CD4-positive, alpha-beta T cell (primary cell): ENCODE measurements at regions not wholly inside any gene's neighbourhood (a gene's known extent, or its start where the extent isn't known, plus 50 kb on each side); places are given as distances from the start of the nearest gene placed in this dataset.

ENCODE experiments used
- ATAC-seq: fragments of 200-7000 bp; cut with Tn5 transposase; one replicate; pipeline ENCODE4 v1.10.0; 2022; ENCODE audit warnings: mild to moderate bottlenecking; ENCODE audit not compliant: poor library complexity
- CTCF ChIA-PET: fragments of 350-600 bp; sonication (Branson Sonifier 250); formaldehyde crosslinking; loops from one replicate; lab custom pipeline; 2021; ENCODE audit warnings: antibody characterized with exemption, inconsistent platforms; lab: Charles Lee
- POLR2A ChIA-PET: fragments of 350-600 bp; sonication (Branson Sonifier 250); formaldehyde crosslinking; loops from one replicate; lab custom pipeline; 2021; ENCODE audit warnings: antibody characterized with exemption, inconsistent platforms; lab: Charles Lee
- DNase-seq, 14 experiments: peaks; one replicate each; pipeline ENCODE4 v3.0.0-alpha.2; 2013 to 2020; ENCODE audit warnings: mixed read lengths in 2 of 14
- H3K27ac ChIP-seq, 2 donors: one replicate each; pipeline versions ENCODE4 v1.5.1 to v1.7.0; 2013; ENCODE audit warnings: low read length in 2 of 2, low read depth in 1 of 2, mild to moderate bottlenecking in 1 of 2
- H3K27me3 ChIP-seq, 2 experiments: 1 replicate in 1 of 2; 2 replicates in 1 of 2; pipeline versions ENCODE4 v1.6.1 to v1.7.0; 2013; ENCODE audit warnings: low read length in 2 of 2, control low read depth in 1 of 2, mild to moderate bottlenecking in 1 of 2, moderate library complexity in 1 of 2; ENCODE audit not compliant: insufficient read depth in 2 of 2, control insufficient read depth in 1 of 2
- H3K36me3 ChIP-seq: one replicate; pipeline ENCODE4 v1.6.1; 2013; ENCODE audit warnings: low read length, control low read depth; ENCODE audit not compliant: insufficient read depth
- H3K4me1 ChIP-seq: one replicate; pipeline ENCODE4 v1.6.1; 2013; ENCODE audit warnings: low read length, control low read depth; ENCODE audit not compliant: insufficient read depth
- H3K4me3 ChIP-seq: one replicate; pipeline ENCODE4 v1.5.1; 2013; ENCODE audit warnings: mild to moderate bottlenecking, low read length, moderate library complexity
- H3K9me3 ChIP-seq, 2 experiments: 1 replicate in 1 of 2; 2 replicates in 1 of 2; pipeline versions ENCODE4 v1.6.1 to v1.7.0; 2013; ENCODE audit warnings: low read length in 2 of 2, mild to moderate bottlenecking in 2 of 2, control low read depth in 1 of 2, moderate library complexity in 1 of 2; ENCODE audit not compliant: control insufficient read depth in 1 of 2, insufficient read depth in 1 of 2
- H3K27ac Mint-ChIP-seq: one replicate; pipeline ENCODE4 v1.8.0; 2020; ENCODE audit warnings: mixed read lengths
- H3K27me3 Mint-ChIP-seq: one replicate; pipeline ENCODE4 v1.8.0; 2021; ENCODE audit warnings: mixed read lengths
- H3K36me3 Mint-ChIP-seq: one replicate; pipeline ENCODE4 v1.8.0; 2021; ENCODE audit warnings: low read depth, mixed read lengths
- H3K4me1 Mint-ChIP-seq: one replicate; pipeline ENCODE4 v1.8.0; 2021; ENCODE audit warnings: low read depth, mixed read lengths
- H3K4me3 Mint-ChIP-seq: one replicate; pipeline ENCODE4 v1.8.0; 2020; ENCODE audit warnings: mild to moderate bottlenecking, mixed read lengths
- H3K9me3 Mint-ChIP-seq: one replicate; pipeline ENCODE4 v1.8.0; 2020; ENCODE audit warnings: mixed read lengths
- intact Hi-C, 2 experiments: fragments of 100-400 bp; cut with DNase I in 1 of 2; cut with micrococcal nuclease in 1 of 2; formaldehyde crosslinking; loops; one replicate each; pipeline versions ENCODE4 v1.15.1 to v1.9.0; 2023 to 2025; cut with DNase I, micrococcal nuclease
- TF ChIP-seq, protein P1 (sequence below): fragments of 200-600 bp; IDR thresholded peaks from one replicate; pipeline ENCODE4 v1.8.0; 2022; ENCODE audit warnings: antibody characterized with exemption, mild to moderate bottlenecking

GRCh38 chr1:31504001-31504400 lies 72.3 kb upstream of the TINAGL1 start:
- H3K4me3 ChIP-seq: no peak overlapping the region
- Mint-ChIP-seq H3K27me3 (peaks cover 14% of the 10 kb centered on the region), H3K4me3 (no peak overlapping the region), H3K36me3 (no peaks in the 10 kb centered on the region), H3K4me1 (peaks cover 31% of the 10 kb centered on the region), H3K9me3 (no peaks in the 10 kb centered on the region), H3K27ac (no peak overlapping the region)
- CTCF ChIA-PET: no interaction called here
- no peak overlapping the region for H3K27ac ChIP-seq
- POLR2A ChIA-PET: no interaction called here
- TF ChIP-seq, protein P1, sequence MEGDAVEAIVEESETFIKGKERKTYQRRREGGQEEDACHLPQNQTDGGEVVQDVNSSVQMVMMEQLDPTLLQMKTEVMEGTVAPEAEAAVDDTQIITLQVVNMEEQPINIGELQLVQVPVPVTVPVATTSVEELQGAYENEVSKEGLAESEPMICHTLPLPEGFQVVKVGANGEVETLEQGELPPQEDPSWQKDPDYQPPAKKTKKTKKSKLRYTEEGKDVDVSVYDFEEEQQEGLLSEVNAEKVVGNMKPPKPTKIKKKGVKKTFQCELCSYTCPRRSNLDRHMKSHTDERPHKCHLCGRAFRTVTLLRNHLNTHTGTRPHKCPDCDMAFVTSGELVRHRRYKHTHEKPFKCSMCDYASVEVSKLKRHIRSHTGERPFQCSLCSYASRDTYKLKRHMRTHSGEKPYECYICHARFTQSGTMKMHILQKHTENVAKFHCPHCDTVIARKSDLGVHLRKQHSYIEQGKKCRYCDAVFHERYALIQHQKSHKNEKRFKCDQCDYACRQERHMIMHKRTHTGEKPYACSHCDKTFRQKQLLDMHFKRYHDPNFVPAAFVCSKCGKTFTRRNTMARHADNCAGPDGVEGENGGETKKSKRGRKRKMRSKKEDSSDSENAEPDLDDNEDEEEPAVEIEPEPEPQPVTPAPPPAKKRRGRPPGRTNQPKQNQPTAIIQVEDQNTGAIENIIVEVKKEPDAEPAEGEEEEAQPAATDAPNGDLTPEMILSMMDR: no peak
- ATAC-seq (no peak), DNase-seq (no peak)
- intact Hi-C loops: no loop called here
- no peaks in the 10 kb centered on the region for H3K9me3 ChIP-seq
- peaks cover 4 to 5% of the 10 kb centered on the region in 2 experiments for H3K27me3 ChIP-seq
- peaks cover 12% of the 10 kb centered on the region for H3K4me1 ChIP-seq
- H3K36me3 ChIP-seq: no peaks in the 10 kb centered on the region

DNA sequence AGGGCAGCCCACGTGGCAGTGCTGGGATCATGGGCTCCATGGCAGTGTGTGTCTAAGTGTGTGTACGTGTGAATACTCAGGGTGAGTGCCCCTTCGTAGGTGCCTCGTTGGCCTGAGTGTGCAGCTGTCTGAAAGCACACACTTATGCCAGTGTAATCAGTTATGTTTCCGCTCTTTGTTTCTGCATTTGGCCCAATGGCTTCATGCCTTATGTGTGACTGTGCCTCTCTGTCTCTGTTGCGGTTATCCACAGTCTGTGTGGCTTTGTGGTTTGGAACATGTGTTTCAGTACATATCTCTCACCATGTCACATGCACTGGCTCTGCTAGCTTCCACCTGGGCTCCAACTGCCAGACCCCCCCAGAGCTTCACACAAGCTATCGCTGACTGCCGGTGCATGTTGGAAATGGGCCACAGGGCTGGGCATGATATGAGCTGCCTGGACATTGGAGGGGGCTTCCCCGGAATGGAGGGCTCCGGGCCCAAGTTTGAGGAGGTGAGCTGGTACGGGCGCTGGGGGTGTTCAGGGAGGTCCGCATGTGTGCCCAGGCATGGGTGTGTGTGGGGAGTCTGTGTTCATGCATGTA lies 70.3 kb upstream of the TINAGL1 start:
- Histone ChIP-seq H3K27me3 (peaks cover 4 to 5% of the 10 kb centered on the region in 2 experiments), H3K4me3 (no peak overlapping the region), H3K4me1 (peaks cover 12% of the 10 kb centered on the region), H3K36me3 (no peaks in the 10 kb centered on the region), H3K27ac (no peak overlapping the region), H3K9me3 (no peaks in the 10 kb centered on the region)
- H3K4me1 Mint-ChIP-seq: peaks cover 46% of the 10 kb centered on the region
- H3K36me3 Mint-ChIP-seq: no peaks in the 10 kb centered on the region
- H3K9me3 Mint-ChIP-seq: no peaks in the 10 kb centered on the region
- H3K4me3 Mint-ChIP-seq: no peak overlapping the region
- ATAC-seq (peak; percentile 70), DNase-seq (peak in 5 of 14 experiments; percentile 2 to 52 (median 23))
- TF ChIP-seq, protein P1: no peak
- ChIA-PET CTCF (no interaction called here), POLR2A (interaction anchor here (0.6 kb wide), 1 partner anchor 847 kb away, joined by 3 read pairs; no protein-coding TSS in a partner anchor)
- intact Hi-C loops: no loop called here
- no peak overlapping the region for H3K27ac Mint-ChIP-seq
- H3K27me3 Mint-ChIP-seq: peaks cover 9% of the 10 kb centered on the region

DNA sequence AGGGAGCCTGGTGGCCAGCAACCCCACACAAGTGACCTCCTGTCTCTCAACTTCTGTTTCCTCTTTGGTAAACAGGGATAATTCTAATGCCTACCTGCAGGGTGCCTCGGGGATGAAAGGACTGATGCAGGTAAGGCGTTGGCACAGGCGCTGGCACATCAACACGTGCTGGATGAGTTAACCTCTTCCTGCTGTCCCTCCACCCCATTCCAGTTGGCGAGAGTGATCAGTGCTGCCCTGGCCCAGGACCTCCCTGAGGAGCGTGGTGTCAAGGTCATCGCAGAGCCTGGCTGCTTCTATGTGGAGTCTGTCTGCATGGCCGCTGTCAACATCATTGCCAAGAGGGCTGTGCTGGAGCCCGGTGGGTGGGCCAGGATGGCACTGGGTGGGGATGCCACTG lies 69.1 kb upstream of the TINAGL1 start:
- Histone ChIP-seq H3K27me3 (peaks cover 5 to 6% of the 10 kb centered on the region in 2 experiments), H3K27ac (no peak overlapping the region), H3K4me1 (peaks cover 12% of the 10 kb centered on the region), H3K36me3 (no peaks in the 10 kb centered on the region), H3K9me3 (no peaks in the 10 kb centered on the region), H3K4me3 (no peak overlapping the region)
- ChIA-PET POLR2A (no interaction called here), CTCF (no interaction called here)
- H3K27me3 Mint-ChIP-seq: peaks cover 2% of the 10 kb centered on the region
- TF ChIP-seq, protein P1: no peak
- no peak overlapping the region for H3K4me3 Mint-ChIP-seq
- no peaks in the 10 kb centered on the region for H3K9me3 Mint-ChIP-seq
- H3K27ac Mint-ChIP-seq: no peak overlapping the region
- intact Hi-C loops: no loop called here
- no peak for ATAC-seq
- no peak for DNase-seq
- H3K36me3 Mint-ChIP-seq: no peaks in the 10 kb centered on the region
- peaks cover 46% of the 10 kb centered on the region for H3K4me1 Mint-ChIP-seq
